OCI-LY7 (cell line): ENCODE measurements at regions not wholly inside any gene's neighbourhood (a gene's known extent, or its start where the extent isn't known, plus 50 kb on each side); places are given as distances from the start of the nearest gene placed in this dataset.
"Not testable (repeated sequence)": the region's sequence is repeated elsewhere in the genome, so short reads cannot be mapped to it uniquely, and the experiment has no call there.

Source experiments
- BruUV-seq: library from RNA; stranded (reverse); fragments of 400-500 nt; replicated peaks from 2 replicates; lab custom pipeline; 2021; lab: Mats Ljungman, UMichigan
- CTCF ChIA-PET: fragments of 300-600 bp; sonication (Branson Sonifier 250); formaldehyde crosslinking; loops from one replicate; lab custom pipeline; 2022; ENCODE audit warnings: antibody characterized with exemption; ENCODE audit not compliant: unreplicated experiment; lab: Charles Lee
- POLR2A ChIA-PET: fragments of 300-600 bp; sonication (Branson Sonifier 250); formaldehyde crosslinking; loops from one replicate; lab custom pipeline; 2022; ENCODE audit warnings: antibody characterized with exemption; lab: Charles Lee
- DNase-seq: peaks from one replicate; pipeline ENCODE4 v3.0.0-alpha.2; 2015; ENCODE audit warnings: low spot score
- H2AFZ ChIP-seq: fragments of 200-600 bp; sonication (generic), shearing (Covaris generic); 2 replicates; pipeline ENCODE4 v1.6.1; 2014; ENCODE audit warnings: mild to moderate bottlenecking, antibody characterized with exemption, low read length, moderate library complexity
- H3K27ac ChIP-seq: fragments of 200-600 bp; sonication (generic); 2 replicates; pipeline ENCODE4 v1.5.1; 2014; ENCODE audit warnings: mixed run types, low read depth, mild to moderate bottlenecking, moderate library complexity, low read length, inconsistent platforms; ENCODE audit not compliant: poor library complexity, severe bottlenecking
- H3K36me3 ChIP-seq: fragments of 200-600 bp; sonication (generic); 2 replicates; pipeline ENCODE4 v1.6.1; 2014; ENCODE audit warnings: mild to moderate bottlenecking, antibody characterized with exemption, low read length, moderate library complexity, mixed read lengths; ENCODE audit not compliant: insufficient read depth
- H3K4me1 ChIP-seq: fragments of 200-600 bp; sonication (generic); 2 replicates; pipeline ENCODE4 v1.5.1; 2014; ENCODE audit warnings: mild to moderate bottlenecking, low read length; ENCODE audit not compliant: insufficient read depth, poor library complexity, severe bottlenecking
- H3K4me2 ChIP-seq: fragments of 200-600 bp; sonication (generic); 2 replicates; pipeline ENCODE4 v1.6.1; 2014; ENCODE audit warnings: mild to moderate bottlenecking, low read length
- H3K4me3 ChIP-seq: fragments of 200-600 bp; sonication (generic); 2 replicates; pipeline ENCODE4 v1.5.1; 2014; ENCODE audit warnings: mild to moderate bottlenecking, low read depth, low read length; ENCODE audit not compliant: poor library complexity, severe bottlenecking
- H3K79me2 ChIP-seq: fragments of 200-600 bp; sonication (generic); 2 replicates; pipeline ENCODE4 v1.6.1; 2016; ENCODE audit warnings: low read depth, mild to moderate bottlenecking, low read length, moderate library complexity, mixed read lengths; ENCODE audit not compliant: insufficient read depth
- H3K9me2 ChIP-seq: fragments of 200-600 bp; sonication (generic); 2 replicates; pipeline ENCODE4 v1.6.1; 2016; ENCODE audit warnings: mild to moderate bottlenecking, low read length, mixed read lengths; ENCODE audit not compliant: insufficient read depth
- H3K9me3 ChIP-seq: fragments of 200-600 bp; sonication (generic); 2 replicates; pipeline ENCODE4 v1.6.1; 2014; ENCODE audit warnings: mild to moderate bottlenecking, mixed run types, low read length, mixed read lengths
- H4K20me1 ChIP-seq: fragments of 200-600 bp; sonication (generic); 2 replicates; pipeline ENCODE4 v1.6.1; 2014; ENCODE audit warnings: mild to moderate bottlenecking, antibody characterized with exemption, low read length, moderate library complexity, mixed read lengths; ENCODE audit not compliant: insufficient read depth
- EZH2phosphoT487 ChIP-seq: fragments of 200-600 bp; sonication (generic); IDR thresholded peaks from 2 replicates; pipeline ENCODE4 v1.6.1; 2018; ENCODE audit warnings: low read depth, borderline replicate concordance, mild to moderate bottlenecking, mixed run types, antibody characterized with exemption, low read length, moderate library complexity, mixed read lengths
- intact Hi-C: fragments of 100-400 bp; cut with micrococcal nuclease; formaldehyde crosslinking; loops from one replicate; pipeline ENCODE4 v1.10.0; 2022; ENCODE audit not compliant: unreplicated experiment
- TF ChIP-seq, protein P1 (sequence below): fragments of 200-600 bp; sonication (generic); conservative IDR thresholded peaks from 2 replicates; pipeline ENCODE4 v1.5.1; 2014; ENCODE audit warnings: mild to moderate bottlenecking, antibody characterized with exemption, low read length, moderate library complexity, mixed read lengths

GRCh38 chr16:59341368-59341767, 607.3 kb upstream of the GOT2 start:
- H3K79me2 ChIP-seq, result no peaks in the 10 kb centered on the region
- CTCF ChIA-PET, result no interaction called here
- no peaks in the 10 kb centered on the region for H3K4me1 ChIP-seq
- BruUV-seq, result no TSS peak
- H4K20me1 ChIP-seq, result no peaks in the 10 kb centered on the region
- no peak overlapping the region for H3K27ac ChIP-seq
- DNase-seq, result no peak
- no peak overlapping the region for H3K4me2 ChIP-seq
- no peak for TF ChIP-seq EZH2phosphoT487
- TF ChIP-seq, protein P1, sequence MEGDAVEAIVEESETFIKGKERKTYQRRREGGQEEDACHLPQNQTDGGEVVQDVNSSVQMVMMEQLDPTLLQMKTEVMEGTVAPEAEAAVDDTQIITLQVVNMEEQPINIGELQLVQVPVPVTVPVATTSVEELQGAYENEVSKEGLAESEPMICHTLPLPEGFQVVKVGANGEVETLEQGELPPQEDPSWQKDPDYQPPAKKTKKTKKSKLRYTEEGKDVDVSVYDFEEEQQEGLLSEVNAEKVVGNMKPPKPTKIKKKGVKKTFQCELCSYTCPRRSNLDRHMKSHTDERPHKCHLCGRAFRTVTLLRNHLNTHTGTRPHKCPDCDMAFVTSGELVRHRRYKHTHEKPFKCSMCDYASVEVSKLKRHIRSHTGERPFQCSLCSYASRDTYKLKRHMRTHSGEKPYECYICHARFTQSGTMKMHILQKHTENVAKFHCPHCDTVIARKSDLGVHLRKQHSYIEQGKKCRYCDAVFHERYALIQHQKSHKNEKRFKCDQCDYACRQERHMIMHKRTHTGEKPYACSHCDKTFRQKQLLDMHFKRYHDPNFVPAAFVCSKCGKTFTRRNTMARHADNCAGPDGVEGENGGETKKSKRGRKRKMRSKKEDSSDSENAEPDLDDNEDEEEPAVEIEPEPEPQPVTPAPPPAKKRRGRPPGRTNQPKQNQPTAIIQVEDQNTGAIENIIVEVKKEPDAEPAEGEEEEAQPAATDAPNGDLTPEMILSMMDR, result no peak
- H3K9me3 ChIP-seq, result no peaks in the 10 kb centered on the region
- intact Hi-C loops, result no loop called here
- no peak overlapping the region for H3K4me3 ChIP-seq
- no peak overlapping the region for H2AFZ ChIP-seq
- POLR2A ChIA-PET, result no interaction called here
- H3K36me3 ChIP-seq, result no peaks in the 10 kb centered on the region
- no peaks in the 10 kb centered on the region for H3K9me2 ChIP-seq

DNA sequence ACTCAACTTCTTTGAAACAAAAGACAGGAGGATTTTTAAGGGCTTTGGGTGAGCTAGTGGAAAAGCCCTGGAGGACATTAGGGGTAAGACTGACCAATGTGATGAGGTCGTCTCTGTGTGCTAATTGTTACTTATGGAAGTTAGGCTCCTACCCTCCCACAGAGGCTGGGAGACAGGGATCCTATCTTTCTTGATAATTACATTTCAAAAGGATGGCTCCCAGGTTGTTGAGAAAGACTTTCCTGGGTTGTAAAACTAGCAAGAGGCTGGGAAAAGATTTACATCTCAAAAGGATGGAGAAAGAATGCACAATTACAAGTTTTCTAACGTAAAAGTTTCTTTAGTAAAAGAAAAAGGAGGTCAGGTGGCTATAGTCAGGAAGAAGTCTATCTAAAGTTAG, 605.8 kb upstream of the GOT2 start:
- CTCF ChIA-PET, result no interaction called here
- H3K36me3 ChIP-seq, result no peaks in the 10 kb centered on the region
- no peaks in the 10 kb centered on the region for H3K9me3 ChIP-seq
- H3K9me2 ChIP-seq, result no peaks in the 10 kb centered on the region
- H3K4me2 ChIP-seq, result no peak overlapping the region
- no peaks in the 10 kb centered on the region for H3K79me2 ChIP-seq
- no peak overlapping the region for H3K27ac ChIP-seq
- BruUV-seq, result no TSS peak
- no peak overlapping the region for H2AFZ ChIP-seq
- no peak for DNase-seq
- intact Hi-C loops, result no loop called here
- TF ChIP-seq EZH2phosphoT487, result no peak
- TF ChIP-seq, protein P1, result no peak
- H4K20me1 ChIP-seq, result no peaks in the 10 kb centered on the region
- H3K4me1 ChIP-seq, result no peaks in the 10 kb centered on the region
- H3K4me3 ChIP-seq, result no peak overlapping the region
- POLR2A ChIA-PET, result no interaction called here

GRCh38 chr16:59336136-59336695, 602.1 kb upstream of the GOT2 start:
- H3K4me1 ChIP-seq, result no peaks in the 10 kb centered on the region
- H3K4me2 ChIP-seq, result no peak overlapping the region
- H3K9me3 ChIP-seq, result no peaks in the 10 kb centered on the region
- no TSS peak for BruUV-seq
- H3K79me2 ChIP-seq, result no peaks in the 10 kb centered on the region
- no peak overlapping the region for H3K4me3 ChIP-seq
- H2AFZ ChIP-seq, result no peak overlapping the region
- H3K9me2 ChIP-seq, result no peaks in the 10 kb centered on the region
- intact Hi-C loops, result no loop called here
- no peaks in the 10 kb centered on the region for H4K20me1 ChIP-seq
- TF ChIP-seq, protein P1, result no peak
- TF ChIP-seq EZH2phosphoT487, result no peak
- no peak for DNase-seq
- ChIA-PET POLR2A (no interaction called here), CTCF (no interaction called here)
- H3K36me3 ChIP-seq, result no peaks in the 10 kb centered on the region
- H3K27ac ChIP-seq, result no peak overlapping the region

- H4K20me1 ChIP-seq, H3K36me3 ChIP-seq, BruUV-seq, H3K9me2 ChIP-seq, intact Hi-C loops, H3K79me2 ChIP-seq, H3K4me1 ChIP-seq, DNase-seq, POLR2A ChIA-PET, H3K4me3 ChIP-seq, H2AFZ ChIP-seq, CTCF ChIA-PET, H3K27ac ChIP-seq, H3K4me2 ChIP-seq, H3K9me3 ChIP-seq: not testable (repeated sequence)
Observed at GRCh38 chr16:59331708-59332107, 597.6 kb upstream of the GOT2 start.
